NCI-H146 treated with DMSO at 0.1 percent for 48 hours (cell line): ENCODE measurements at regions not wholly inside any gene's neighbourhood (a gene's known extent, or its start where the extent isn't known, plus 50 kb on each side); places are given as distances from the start of the nearest gene placed in this dataset.
"Not testable (repeated sequence)": the region's sequence is repeated elsewhere in the genome, so short reads cannot be mapped to it uniquely, and the experiment has no call there.

Source experiments
- DNase-seq: peaks from one replicate; lab custom pipeline; 2025; ENCODE audit not compliant: unreplicated experiment; lab: John Stamatoyannopoulos, UW

GRCh38 chr15:95758851-95759250 lies 571.6 kb upstream of the NR2F2 start:
- DNase-seq: no peak

- no peak for DNase-seq
Measured at GRCh38 chr15:95760508-95760907, 570.0 kb upstream of the NR2F2 start.

GRCh38 chr15:95761501-95762165 lies 568.9 kb upstream of the NR2F2 start:
- DNase-seq: no peak

GRCh38 chr15:95763426-95763825 lies 567.1 kb upstream of the NR2F2 start:
- no peak for DNase-seq

GRCh38 chr15:95765161-95765560 lies 565.3 kb upstream of the NR2F2 start:
- no peak for DNase-seq

GRCh38 chr15:95770196-95770595 lies 560.3 kb upstream of the NR2F2 start:
- no peak for DNase-seq

- no peak for DNase-seq
Measured at GRCh38 chr15:95772982-95773381, 557.5 kb upstream of the NR2F2 start.

GRCh38 chr15:95784508-95784907 lies 546.0 kb upstream of the NR2F2 start:
- DNase-seq: no peak

GRCh38 chr15:95785276-95785675 lies 545.2 kb upstream of the NR2F2 start:
- not testable (repeated sequence) for DNase-seq

GRCh38 chr15:95793231-95793630 lies 537.3 kb upstream of the NR2F2 start:
- DNase-seq: no peak

GRCh38 chr15:95795386-95795785 lies 535.1 kb upstream of the NR2F2 start:
- no peak for DNase-seq

GRCh38 chr15:95799286-95800200 lies 531.0 kb upstream of the NR2F2 start:
- DNase-seq: no peak

- DNase-seq: no peak
Measured at GRCh38 chr15:95804484-95804883, 526.0 kb upstream of the NR2F2 start.

GRCh38 chr15:95812491-95812890 lies 518.0 kb upstream of the NR2F2 start:
- DNase-seq: no peak

- no peak for DNase-seq
Measured at GRCh38 chr15:95814908-95815307, 515.6 kb upstream of the NR2F2 start.

GRCh38 chr15:95816591-95816990 lies 513.9 kb upstream of the NR2F2 start:
- DNase-seq: no peak

GRCh38 chr15:95822961-95823360 lies 507.5 kb upstream of the NR2F2 start:
- DNase-seq: no peak

GRCh38 chr15:95825208-95825607 lies 505.3 kb upstream of the NR2F2 start:
- DNase-seq: no peak

GRCh38 chr15:95825671-95826411 lies 504.7 kb upstream of the NR2F2 start:
- no peak for DNase-seq

GRCh38 chr15:95826412-95827195 lies 503.9 kb upstream of the NR2F2 start:
- no peak for DNase-seq

GRCh38 chr15:95829062-95829461 lies 501.4 kb upstream of the NR2F2 start:
- no peak for DNase-seq
